Mucosa of descending colon (tissue), 3 donors: ENCODE measurements at regions not wholly inside any gene's neighbourhood (a gene's known extent, or its start where the extent isn't known, plus 50 kb on each side); places are given as distances from the start of the nearest gene placed in this dataset.

Source experiments
- ATAC-seq: fragments of 200-7000 bp; cut with Tn5 transposase; one replicate; pipeline ENCODE4 v1.9.1; 2020; ENCODE audit warnings: mild to moderate bottlenecking, moderate library complexity
- DNase-seq, 3 donors: peaks; one replicate each; pipeline ENCODE4 v3.0.0-alpha.2; 2020
- H3K36me3 ChIP-seq: fragments of 200-600 bp; one replicate; pipeline ENCODE4 v1.8.0; 2021; ENCODE audit warnings: low read depth, mild to moderate bottlenecking
- H3K4me1 ChIP-seq: fragments of 200-600 bp; one replicate; pipeline ENCODE4 v1.8.0; 2021; ENCODE audit warnings: low read depth, mild to moderate bottlenecking
- H3K4me3 ChIP-seq: fragments of 200-600 bp; one replicate; pipeline ENCODE4 v1.8.0; 2021; ENCODE audit warnings: mild to moderate bottlenecking
- H3K9me3 ChIP-seq: fragments of 200-600 bp; one replicate; pipeline ENCODE4 v1.8.0; 2021; ENCODE audit warnings: mild to moderate bottlenecking
- CTCF ChIP-seq: fragments of 200-600 bp; IDR thresholded peaks from one replicate; pipeline ENCODE4 v1.8.0; 2022; ENCODE audit warnings: antibody characterized with exemption, mild to moderate bottlenecking
- intact Hi-C, 2 donors: fragments of 100-400 bp; cut with DNase I in 1 of 2; cut with micrococcal nuclease in 1 of 2; formaldehyde crosslinking; loops; one replicate each; pipeline versions ENCODE4 v1.11.0 to v1.11.1; 2022; cut with DNase I, micrococcal nuclease
- donor health status: DM: no; HTN: no; CAD: no; lungs with moderate emphysema.
- donor health status: DM: no; HTN: no; CAD: no.
- donor health status: DM: no; HTN: yes; CAD: no.

- H3K36me3 ChIP-seq = no peaks in the 10 kb centered on the region
- H3K9me3 ChIP-seq = no peaks in the 10 kb centered on the region
- no peaks in the 10 kb centered on the region for H3K4me1 ChIP-seq
- no peak for ATAC-seq
- no peak for DNase-seq
- intact Hi-C loops = no loop called here
- H3K4me3 ChIP-seq = no peak overlapping the region
- TF ChIP-seq CTCF = no peak
Observed at GRCh38 chr4:184955116-184955515, 63.2 kb upstream of the HELT start.

GRCh38 chr4:184955636-184956035 lies 62.7 kb upstream of the HELT start:
- no peak for ATAC-seq
- Histone ChIP-seq H3K9me3 (no peaks in the 10 kb centered on the region), H3K36me3 (no peaks in the 10 kb centered on the region), H3K4me3 (no peak overlapping the region), H3K4me1 (no peaks in the 10 kb centered on the region)
- DNase-seq = no peak
- TF ChIP-seq CTCF = no peak
- intact Hi-C loops = no loop called here

DNA sequence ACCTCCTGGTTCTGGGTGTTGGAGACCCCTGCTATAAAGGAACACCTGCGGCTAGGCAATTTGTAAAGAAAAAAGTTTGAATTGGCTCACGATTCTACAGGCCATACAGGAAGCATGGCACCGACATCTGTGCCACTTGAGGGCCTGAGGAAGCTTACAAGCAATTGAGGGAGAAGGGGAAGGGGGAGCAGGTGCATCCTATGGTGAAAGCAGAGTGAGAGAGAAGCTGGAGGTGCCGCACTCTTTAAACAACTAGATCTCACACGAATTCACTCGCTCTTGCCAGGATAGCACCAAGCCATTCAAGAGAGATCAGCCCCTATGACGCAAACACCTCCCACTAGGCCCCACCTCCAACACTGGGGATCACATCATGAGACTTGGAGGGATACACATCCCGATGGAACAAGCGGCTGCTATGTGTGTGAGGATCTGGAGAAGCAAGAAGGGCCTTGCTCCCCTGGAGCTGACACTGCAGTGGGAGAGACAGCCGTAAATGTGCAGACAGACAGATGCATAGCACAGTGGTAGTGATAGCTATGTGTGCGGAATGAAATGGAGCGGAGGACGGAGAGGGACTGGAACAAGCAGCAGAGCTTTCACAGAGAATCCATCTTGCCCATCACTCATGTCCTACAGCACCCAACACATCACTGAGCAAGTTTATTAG lies 60.7 kb upstream of the HELT start:
- DNase-seq = no peak
- no peak for ATAC-seq
- TF ChIP-seq CTCF = no peak
- Histone ChIP-seq H3K36me3 (no peaks in the 10 kb centered on the region), H3K4me3 (no peak overlapping the region), H3K9me3 (no peaks in the 10 kb centered on the region), H3K4me1 (no peaks in the 10 kb centered on the region)
- intact Hi-C loops = no loop called here

DNA sequence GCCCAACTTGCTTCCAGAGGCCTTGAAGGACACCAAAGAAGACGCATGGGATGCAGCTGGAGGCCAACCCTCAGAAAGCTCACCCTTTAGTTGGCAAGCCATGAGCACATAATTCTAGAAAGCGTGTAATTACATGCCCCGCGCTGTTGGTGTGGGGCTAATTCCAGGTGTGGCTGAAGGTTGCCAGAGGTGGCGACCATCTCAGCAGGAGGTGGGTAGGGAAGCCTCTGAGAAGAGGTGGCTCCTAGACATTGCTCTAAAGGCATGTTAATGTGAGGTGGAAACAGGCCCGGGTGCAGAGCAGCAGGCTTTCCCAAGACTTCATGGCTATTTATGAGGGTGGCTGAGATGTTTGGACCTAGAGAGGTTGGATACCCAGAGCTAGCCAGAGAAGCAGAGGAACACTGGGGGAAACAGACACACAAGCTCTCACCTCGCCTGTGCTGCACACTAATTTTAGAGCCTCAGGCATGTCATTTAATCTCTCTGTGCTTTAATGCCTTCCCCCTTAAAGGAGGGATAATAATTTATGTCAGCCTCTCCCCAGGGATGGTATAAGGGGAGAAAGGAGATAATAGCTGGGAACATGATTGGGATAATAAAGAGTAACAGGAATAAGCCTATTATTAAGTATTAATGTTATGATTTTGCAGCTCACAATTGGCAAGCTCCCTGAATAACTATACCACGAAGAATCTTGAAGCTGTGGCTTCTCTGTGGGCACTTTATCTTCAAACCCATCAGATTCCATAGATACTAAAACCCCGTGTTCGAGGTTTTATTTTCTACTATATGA lies 60.0 kb upstream of the HELT start:
- ATAC-seq (no peak), DNase-seq (no peak)
- no peak for TF ChIP-seq CTCF
- intact Hi-C loops = no loop called here
- Histone ChIP-seq H3K9me3 (no peaks in the 10 kb centered on the region), H3K4me1 (no peaks in the 10 kb centered on the region), H3K36me3 (no peaks in the 10 kb centered on the region), H3K4me3 (no peak overlapping the region)

DNA sequence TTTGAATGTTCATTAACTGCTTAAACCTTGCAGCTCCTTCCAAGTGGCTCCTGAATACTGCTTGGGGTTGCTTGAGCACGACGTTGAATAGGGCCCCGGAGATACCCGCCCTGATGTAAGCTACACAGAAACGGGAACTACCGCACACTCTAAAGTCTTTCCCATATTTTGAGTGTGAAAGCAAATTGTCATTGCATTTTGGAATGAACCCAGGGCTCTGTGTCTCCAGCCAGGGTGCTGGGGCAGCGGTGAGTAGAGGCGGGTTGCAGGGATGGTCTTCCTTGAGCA lies 59.4 kb upstream of the HELT start:
- no peaks in the 10 kb centered on the region for H3K4me1 ChIP-seq
- H3K4me3 ChIP-seq = no peak overlapping the region
- ATAC-seq = no peak
- no peak for TF ChIP-seq CTCF
- DNase-seq = no peak
- intact Hi-C loops = no loop called here
- H3K36me3 ChIP-seq = no peaks in the 10 kb centered on the region
- H3K9me3 ChIP-seq = no peaks in the 10 kb centered on the region
